Body of pancreas (tissue), 4 donors: ENCODE measurements at regions not wholly inside any gene's neighbourhood (a gene's known extent, or its start where the extent isn't known, plus 50 kb on each side); places are given as distances from the start of the nearest gene placed in this dataset.

Source experiments
- ATAC-seq: fragments of 150-250 bp; one replicate; pipeline ENCODE4 v1.9.1; 2016
- DNase-seq, 4 donors: peaks; one replicate each; pipeline ENCODE4 v3.0.0-alpha.2; 2019
- H3K27ac ChIP-seq, 4 donors: fragments of 200-600 bp; sonication (generic); 1 replicate in 3 of 4; 2 replicates in 1 of 4; pipeline versions ENCODE4 v1.5.1 to v1.6.1; 2016 to 2019; ENCODE audit warnings: mild to moderate bottlenecking in 1 of 4, mixed read lengths in 1 of 4, moderate library complexity in 1 of 4
- H3K27me3 ChIP-seq, 2 donors: fragments of 200-600 bp; sonication (generic); one replicate each; pipeline ENCODE4 v1.6.0; 2016; ENCODE audit warnings: mild to moderate bottlenecking in 1 of 2
- H3K36me3 ChIP-seq, 2 donors: fragments of 200-600 bp; sonication (generic); replicated peaks in 1 of 2; 2 replicates each; pipeline ENCODE4 v1.5.1; 2016; ENCODE audit warnings: low read depth in 2 of 2; ENCODE audit not compliant: insufficient read depth in 1 of 2
- H3K4me1 ChIP-seq: fragments of 200-600 bp; sonication (generic); one replicate; pipeline ENCODE4 v1.6.0; 2016
- H3K4me3 ChIP-seq, 2 donors: fragments of 200-600 bp; sonication (generic); 1 replicate in 1 of 2; 2 replicates in 1 of 2; pipeline ENCODE4 v1.5.1; 2016 to 2019
- H3K9me3 ChIP-seq, 3 donors: fragments of 200-600 bp; sonication (generic); 1 replicate in 2 of 3; 2 replicates in 1 of 3; pipeline ENCODE4 v1.5.1; 2016
- CTCF ChIP-seq, 7 experiments: fragments of 450-650 bp in 4 of 7; fragments of 200-600 bp in 3 of 7; sonication (generic) in 3 of 7; IDR thresholded peaks; one replicate each; pipeline ENCODE4 v1.5.1; 2016 to 2019; ENCODE audit warnings: antibody characterized with exemption in 7 of 7
- POLR2A ChIP-seq, 3 donors: fragments of 450-650 bp; IDR thresholded peaks; one replicate each; pipeline ENCODE4 v1.6.1; 2016; ENCODE audit warnings: antibody characterized with exemption in 3 of 3, mild to moderate bottlenecking in 2 of 3
- WGBS, 2 donors: methylation state at CpG; one replicate each; pipeline ENCODE4 v1.1.5; 2017; 5-methylcytosine and 5-hydroxymethylcytosine counted together
- intact Hi-C: fragments of 100-400 bp; cut with DNase I; formaldehyde crosslinking; loops from one replicate; pipeline ENCODE4 v1.15.1; 2023

GRCh38 chr7:12741951-12742575 lies 54.6 kb downstream of the ARL4A start:
- TF ChIP-seq CTCF (IDR thresholded peaks at IDR 0.05) (no peak), POLR2A (IDR thresholded peaks at IDR 0.05) (no peak)
- Histone ChIP-seq H3K4me3 (no peak overlapping the region), H3K36me3 (no peaks in the 10 kb centered on the region), H3K9me3 (no peaks in the 10 kb centered on the region), H3K27me3 (peaks cover 0 to 2% of the 10 kb centered on the region in 2 donors), H3K4me1 (no peaks in the 10 kb centered on the region), H3K27ac (no peak overlapping the region)
- intact Hi-C loops: no loop called here
- 0 to 46% methylated on average over 1 of the region's 1 CpG for WGBS, 2 donors
- DNase-seq (no peak), ATAC-seq (no peak)

- DNase-seq: no peak
- Histone ChIP-seq H3K4me3 (no peak overlapping the region), H3K27me3 (peaks cover 0 to 2% of the 10 kb centered on the region in 2 donors), H3K9me3 (no peaks in the 10 kb centered on the region), H3K4me1 (no peaks in the 10 kb centered on the region), H3K27ac (no peak overlapping the region), H3K36me3 (no peaks in the 10 kb centered on the region)
- intact Hi-C loops: no loop called here
- no peak for ATAC-seq
- TF ChIP-seq CTCF (IDR thresholded peaks at IDR 0.05): no peak
- no peak for TF ChIP-seq POLR2A (IDR thresholded peaks at IDR 0.05)
- WGBS, 2 donors: 11 to 25% methylated on average over 1 of the region's 1 CpG
Observed at GRCh38 chr7:12746211-12746610, 58.8 kb downstream of the ARL4A start.

GRCh38 chr7:12747687-12748306 lies 60.4 kb downstream of the ARL4A start:
- no peak for ATAC-seq
- 86 to 88% methylated on average over 10 of the region's 10 CpGs for WGBS, 2 donors
- no peak for TF ChIP-seq CTCF (IDR thresholded peaks at IDR 0.05)
- no peak for TF ChIP-seq POLR2A (IDR thresholded peaks at IDR 0.05)
- no peak for DNase-seq
- Histone ChIP-seq H3K4me3 (no peak overlapping the region), H3K27ac (no peak overlapping the region), H3K36me3 (no peaks in the 10 kb centered on the region), H3K9me3 (no peaks in the 10 kb centered on the region), H3K4me1 (no peaks in the 10 kb centered on the region), H3K27me3 (peaks cover 0 to 2% of the 10 kb centered on the region in 2 donors)
- intact Hi-C loops: no loop called here

GRCh38 chr7:12749069-12749468 lies 61.6 kb downstream of the ARL4A start:
- DNase-seq (no peak), ATAC-seq (no peak)
- WGBS, 2 donors: 48 to 63% methylated on average over 3 of the region's 3 CpGs
- Histone ChIP-seq H3K4me3 (no peak overlapping the region), H3K9me3 (no peaks in the 10 kb centered on the region), H3K36me3 (no peaks in the 10 kb centered on the region), H3K4me1 (no peaks in the 10 kb centered on the region), H3K27me3 (peaks cover 0 to 2% of the 10 kb centered on the region in 2 donors), H3K27ac (no peak overlapping the region)
- TF ChIP-seq POLR2A (IDR thresholded peaks at IDR 0.05) (no peak), CTCF (IDR thresholded peaks at IDR 0.05) (no peak)
- intact Hi-C loops: no loop called here

GRCh38 chr7:12749746-12750145 lies 62.3 kb downstream of the ARL4A start:
- ATAC-seq: no peak
- no peaks in the 10 kb centered on the region for H3K4me1 ChIP-seq
- WGBS, 2 donors: 88 to 97% methylated on average over 2 of the region's 2 CpGs

More at GRCh38 chr7:12749746-12750145, 62.3 kb downstream of the ARL4A start:
- no peak for DNase-seq
- no peaks in the 10 kb centered on the region for H3K36me3 ChIP-seq
- intact Hi-C loops: no loop called here
- H3K27ac ChIP-seq: no peak overlapping the region
- TF ChIP-seq CTCF (IDR thresholded peaks at IDR 0.05) (no peak), POLR2A (IDR thresholded peaks at IDR 0.05) (no peak)
- H3K9me3 ChIP-seq: no peaks in the 10 kb centered on the region
- H3K4me3 ChIP-seq: no peak overlapping the region
- H3K27me3 ChIP-seq: peaks cover 0 to 2% of the 10 kb centered on the region in 2 donors
